Mammary epithelial cell (primary cell): ENCODE measurements at regions not wholly inside any gene's neighbourhood (a gene's known extent, or its start where the extent isn't known, plus 50 kb on each side); places are given as distances from the start of the nearest gene placed in this dataset.

Experiments used
- CTCF ChIP-seq, 2 donors: IDR thresholded peaks in 1 of 2; conservative IDR thresholded peaks in 1 of 2; 2 replicates each; pipeline ENCODE4 v1.5.1; 2011 to 2012; ENCODE audit warnings: inconsistent platforms in 2 of 2, low read length in 2 of 2, mild to moderate bottlenecking in 2 of 2, control low read depth in 1 of 2, low read depth in 1 of 2; ENCODE audit not compliant: insufficient read depth in 1 of 2; ENCODE audit errors: extremely low read depth in 1 of 2
- EZH2 ChIP-seq: IDR thresholded peaks from 2 replicates; pipeline ENCODE4 v1.6.1; 2012; ENCODE audit warnings: low read length, inconsistent platforms, borderline replicate concordance

- no peak for TF ChIP-seq CTCF (conservative IDR thresholded peaks at IDR 0.05 in 1 of 2, IDR thresholded peaks at IDR 0.05 in 1 of 2; ENCODE audit: extremely low read depth in 1 of 2, insufficient read depth in 1 of 2, low read depth in 1 of 2, low read length in 2 of 2)
- no peak for TF ChIP-seq EZH2
Measured at GRCh38 chr1:19011845-19012231, 55.4 kb upstream of the IFFO2 start.
